ENCODE measurements at regions not wholly inside any gene's neighbourhood (a gene's known extent, or its start where the extent isn't known, plus 50 kb on each side); places are given as distances from the start of the nearest gene placed in this dataset.
"Not testable (repeated sequence)": the region's sequence is repeated elsewhere in the genome, so short reads cannot be mapped to it uniquely, and the experiment has no call there.

- H3K36me3 Mint-ChIP-seq (ENCODE audit: low read depth); intact Hi-C loops (cut with micrococcal nuclease); DNase-seq (ENCODE audit: low spot score); H3K27ac Mint-ChIP-seq; H3K4me1 Mint-ChIP-seq (ENCODE audit: low read depth); H3K4me3 Mint-ChIP-seq (ENCODE audit: low read depth); H3K27me3 Mint-ChIP-seq (ENCODE audit: low read depth): not testable (repeated sequence)
- peaks cover 58% of the 10 kb centered on the region for H3K9me3 Mint-ChIP-seq
Observed at GRCh38 chr21:13000390-13000789, 609.2 kb upstream of the POTED start.

- H3K4me3 Mint-ChIP-seq (ENCODE audit: low read depth); DNase-seq (ENCODE audit: low spot score); H3K4me1 Mint-ChIP-seq (ENCODE audit: low read depth); H3K27ac Mint-ChIP-seq; H3K27me3 Mint-ChIP-seq (ENCODE audit: low read depth); H3K36me3 Mint-ChIP-seq (ENCODE audit: low read depth); intact Hi-C loops (cut with micrococcal nuclease): not testable (repeated sequence)
- peaks cover 14% of the 10 kb centered on the region for H3K9me3 Mint-ChIP-seq
Observed at GRCh38 chr21:13037716-13038115, 571.9 kb upstream of the POTED start.

- H3K36me3 Mint-ChIP-seq (ENCODE audit: low read depth); H3K9me3 Mint-ChIP-seq; H3K27ac Mint-ChIP-seq; H3K4me3 Mint-ChIP-seq (ENCODE audit: low read depth); DNase-seq (ENCODE audit: low spot score); H3K27me3 Mint-ChIP-seq (ENCODE audit: low read depth); H3K4me1 Mint-ChIP-seq (ENCODE audit: low read depth); intact Hi-C loops (cut with micrococcal nuclease): not testable (repeated sequence)
Observed at GRCh38 chr21:13052816-13053215, 556.8 kb upstream of the POTED start.
